GM19452 (cell line): ENCODE measurements at regions not wholly inside any gene's neighbourhood (a gene's known extent, or its start where the extent isn't known, plus 50 kb on each side); places are given as distances from the start of the nearest gene placed in this dataset.
"Not testable (repeated sequence)": the region's sequence is repeated elsewhere in the genome, so short reads cannot be mapped to it uniquely, and the experiment has no call there.

Experiments used
- ATAC-seq: cut with Tn5 transposase; IDR thresholded peaks from one replicate; pipeline ENCODE4 v1.9.1; 2021; ENCODE audit not compliant: unreplicated experiment

DNA sequence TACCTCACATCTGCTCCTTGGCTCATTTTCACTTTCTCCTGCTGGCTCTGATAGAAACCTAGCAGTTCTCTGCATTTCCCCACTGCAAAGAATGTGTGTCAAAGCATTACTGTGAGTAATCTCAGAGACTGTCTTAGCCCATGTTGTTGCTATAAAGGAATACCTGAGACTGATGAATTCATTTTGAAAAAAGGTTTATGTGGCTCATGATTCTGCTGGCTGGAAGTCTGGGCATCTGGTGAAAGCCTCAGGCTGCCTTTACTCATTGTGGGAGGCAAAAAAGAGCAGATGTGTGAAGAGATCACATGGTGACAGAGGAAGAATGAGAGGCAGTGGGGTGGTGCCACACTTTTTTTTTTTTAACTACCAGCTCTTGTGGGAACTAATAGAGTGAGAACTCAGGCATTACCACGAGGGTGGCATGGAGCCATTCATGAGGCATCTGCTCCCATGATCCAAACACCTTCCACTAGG is 191.6 kb upstream of the CTNND2 start:
- ATAC-seq, result no peak

DNA sequence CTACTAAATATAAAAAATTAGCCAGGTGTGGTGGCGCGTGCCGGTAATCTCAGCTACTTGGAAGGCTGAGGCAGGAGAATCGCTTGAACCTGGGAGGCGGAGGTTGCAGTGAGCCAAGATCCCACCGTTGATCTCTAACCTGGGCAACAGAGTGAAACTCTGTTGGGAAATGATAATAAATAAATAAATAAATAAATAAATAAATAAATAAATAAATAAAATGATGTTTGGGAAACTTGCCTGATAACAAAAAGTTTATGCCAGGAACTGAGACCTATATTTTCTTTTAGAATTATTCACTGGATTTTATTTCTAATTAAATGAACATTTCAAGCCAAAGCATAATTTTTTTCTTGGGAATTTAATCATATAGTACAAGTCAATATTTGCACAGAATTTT is 189.3 kb upstream of the CTNND2 start:
- no peak for ATAC-seq

DNA sequence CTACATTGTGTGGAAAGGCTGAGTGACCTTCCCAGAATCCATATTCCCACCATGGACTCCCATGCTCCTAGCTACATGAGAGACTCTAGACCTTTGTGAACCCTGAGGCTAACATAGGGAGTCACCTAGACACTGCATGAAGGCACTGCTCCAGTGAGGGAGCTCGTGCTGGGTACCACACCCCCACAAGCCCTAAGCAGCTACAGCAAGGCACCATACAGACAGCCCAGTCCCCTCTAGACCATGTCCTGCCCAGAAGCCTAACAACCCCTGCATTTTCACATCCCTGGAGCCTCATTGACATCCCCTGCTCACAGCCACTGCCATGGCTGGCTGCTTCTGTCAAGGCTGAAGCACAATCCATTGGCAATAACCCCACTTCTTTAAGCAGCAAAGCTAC is 176.5 kb upstream of the CTNND2 start:
- ATAC-seq, result no peak

DNA sequence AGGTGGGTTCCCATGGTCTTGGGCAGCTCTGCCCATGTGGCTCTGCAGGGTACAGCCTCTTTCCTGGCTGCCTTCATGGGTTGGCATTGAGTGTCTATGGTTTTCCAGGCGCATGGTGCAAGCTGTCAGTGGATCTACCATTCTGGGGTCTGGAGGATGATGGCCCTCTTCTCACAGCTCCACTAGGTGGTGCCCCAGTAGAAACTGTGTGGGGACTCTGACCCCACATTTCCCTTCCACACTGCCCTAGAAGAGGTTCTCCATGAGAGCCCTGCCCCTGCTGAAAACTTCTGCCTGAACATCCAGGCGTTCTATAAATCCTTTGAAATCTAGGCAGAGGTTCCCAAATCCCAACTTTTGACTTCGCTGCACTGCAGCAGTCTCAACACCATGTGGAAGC is 174.0 kb upstream of the CTNND2 start:
- not testable (repeated sequence) for ATAC-seq

DNA sequence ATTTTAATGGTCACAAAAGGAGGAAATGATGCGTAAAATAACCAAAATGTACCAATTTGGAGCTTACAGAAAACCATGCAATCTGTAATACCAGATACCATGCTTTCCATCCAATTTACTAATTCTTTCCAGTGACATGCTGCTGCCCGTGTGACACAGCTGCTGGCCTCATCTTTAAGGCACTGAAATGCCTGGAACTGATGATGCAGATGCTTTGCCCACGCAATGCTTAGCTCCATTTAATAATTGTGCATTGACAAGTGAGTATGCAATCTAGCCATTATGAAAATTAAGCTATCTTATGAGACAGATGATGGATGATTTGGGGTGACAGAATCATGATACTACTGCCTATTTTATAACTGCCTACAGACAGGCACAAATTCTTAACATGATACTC is 169.2 kb upstream of the CTNND2 start:
- ATAC-seq, result no peak

DNA sequence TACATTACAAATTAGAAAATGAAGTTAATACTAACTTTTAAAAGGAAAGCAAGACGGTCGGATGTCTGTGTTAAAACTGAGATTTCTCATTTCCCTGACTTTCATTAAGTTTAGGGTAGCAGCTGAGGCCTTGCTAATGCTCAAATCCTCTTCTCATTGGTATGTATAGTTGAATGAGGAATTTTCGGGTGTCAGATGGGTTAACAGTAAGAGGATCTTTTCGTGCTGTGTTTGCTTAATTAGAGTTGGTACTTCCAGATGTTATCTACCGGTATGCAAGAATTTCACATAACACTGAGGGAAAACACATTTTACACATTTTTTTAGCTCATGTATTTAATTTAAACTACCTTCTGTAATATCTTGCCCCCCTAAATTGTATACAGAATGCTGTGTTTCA is 168.2 kb upstream of the CTNND2 start:
- no peak for ATAC-seq

DNA sequence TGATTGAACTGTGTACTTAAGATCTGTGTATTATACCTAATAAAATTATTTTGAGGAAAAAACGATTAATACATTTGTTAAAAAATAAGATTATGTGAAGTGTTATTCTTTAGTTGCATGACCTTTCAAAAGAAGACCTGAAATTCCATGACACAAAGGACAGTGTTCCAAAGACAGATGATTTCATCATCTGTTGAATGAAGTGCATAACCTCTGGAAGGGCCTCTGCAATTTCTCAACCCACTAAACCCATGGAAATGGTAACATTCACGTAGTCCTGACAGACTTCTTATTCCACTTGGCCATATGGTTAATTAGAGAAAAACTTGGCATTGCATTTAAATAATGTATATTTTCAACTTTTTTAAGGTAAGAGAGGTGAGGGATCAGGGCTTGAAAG is 167.2 kb upstream of the CTNND2 start:
- no peak for ATAC-seq

DNA sequence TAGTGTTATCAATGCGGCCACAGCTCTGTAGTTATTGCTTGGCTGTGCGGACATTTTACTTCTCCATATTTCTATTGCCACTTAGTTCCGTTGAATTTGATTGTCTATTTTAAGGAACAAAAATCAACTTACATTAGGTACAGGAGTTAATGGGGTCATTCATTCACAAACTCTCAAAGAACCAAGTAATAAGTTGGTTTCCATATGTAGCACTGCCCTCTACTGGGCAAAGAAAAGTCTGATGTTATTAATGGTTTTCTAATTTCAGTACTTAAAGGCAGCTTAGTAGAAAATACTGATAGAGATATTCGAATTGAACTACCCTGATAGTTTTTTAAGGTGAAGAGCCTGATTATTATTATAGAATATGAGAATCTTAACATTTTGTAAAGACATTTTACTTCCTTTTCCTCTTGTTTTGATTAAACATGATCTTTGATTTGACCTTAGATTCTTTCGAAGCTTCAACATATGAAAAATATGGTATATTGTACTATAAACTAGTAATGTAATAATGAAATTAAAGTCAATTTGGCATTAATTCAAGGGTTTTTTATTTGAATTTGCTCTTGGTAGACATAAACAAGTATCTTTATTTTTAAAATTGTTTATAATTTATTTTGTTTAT is 119.5 kb upstream of the CTNND2 start:
- ATAC-seq, result no peak

DNA sequence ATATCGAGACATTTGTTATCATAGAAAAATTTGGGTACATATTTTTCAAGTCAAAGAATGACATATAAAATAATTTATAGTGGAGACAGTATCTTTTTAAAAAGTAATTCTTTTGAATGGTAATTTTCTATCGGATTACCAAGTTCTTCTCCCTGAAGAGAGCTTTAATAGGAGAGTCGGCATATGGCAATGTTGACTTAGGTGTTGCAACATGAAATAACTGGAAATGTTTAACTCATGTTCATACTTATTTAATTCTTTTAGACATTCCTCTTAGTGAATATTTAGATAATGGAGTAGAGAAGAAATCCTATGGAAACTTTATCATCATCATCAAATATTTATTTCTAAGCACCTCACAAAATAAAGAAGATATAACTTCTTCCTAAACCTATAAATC is 118.2 kb upstream of the CTNND2 start:
- no peak for ATAC-seq

DNA sequence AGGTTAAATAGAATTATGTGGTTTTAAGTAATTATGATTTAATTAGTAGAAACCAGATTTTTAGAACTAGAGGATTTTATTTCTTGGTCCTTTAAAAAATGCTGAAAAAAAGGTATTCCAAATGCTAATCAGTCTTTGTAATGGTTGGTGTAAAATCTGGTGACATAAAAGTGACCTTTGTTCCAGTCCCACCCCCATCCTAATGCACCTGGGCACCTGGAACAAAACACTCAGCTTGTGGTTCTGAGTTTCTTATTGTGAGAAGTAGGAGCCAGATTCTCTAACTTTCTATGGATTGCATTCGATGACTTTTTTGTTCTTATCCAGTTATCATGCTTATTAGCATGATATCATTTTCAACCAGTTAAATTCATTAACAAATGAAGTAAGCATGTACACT is 115.1 kb upstream of the CTNND2 start:
- ATAC-seq, result no peak

DNA sequence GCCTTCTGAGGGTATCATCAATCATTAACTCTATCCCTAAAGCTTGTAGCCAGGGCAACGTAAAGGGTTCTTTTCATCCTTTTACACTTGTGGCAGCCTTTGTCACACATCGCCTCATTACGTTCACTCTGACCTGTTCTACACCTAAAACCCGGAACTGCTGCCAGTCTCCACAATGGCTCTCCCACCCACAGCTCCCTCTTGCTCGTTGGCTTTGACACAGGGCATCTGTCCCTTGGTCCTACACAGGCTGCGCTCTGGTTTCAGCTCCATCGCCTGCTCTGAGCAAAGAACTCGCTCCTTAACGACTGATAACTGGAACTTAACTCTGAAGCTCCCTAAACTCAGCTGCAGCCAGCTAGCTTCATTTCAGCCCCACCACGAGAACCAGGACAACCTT is 112.8 kb upstream of the CTNND2 start:
- no peak for ATAC-seq

DNA sequence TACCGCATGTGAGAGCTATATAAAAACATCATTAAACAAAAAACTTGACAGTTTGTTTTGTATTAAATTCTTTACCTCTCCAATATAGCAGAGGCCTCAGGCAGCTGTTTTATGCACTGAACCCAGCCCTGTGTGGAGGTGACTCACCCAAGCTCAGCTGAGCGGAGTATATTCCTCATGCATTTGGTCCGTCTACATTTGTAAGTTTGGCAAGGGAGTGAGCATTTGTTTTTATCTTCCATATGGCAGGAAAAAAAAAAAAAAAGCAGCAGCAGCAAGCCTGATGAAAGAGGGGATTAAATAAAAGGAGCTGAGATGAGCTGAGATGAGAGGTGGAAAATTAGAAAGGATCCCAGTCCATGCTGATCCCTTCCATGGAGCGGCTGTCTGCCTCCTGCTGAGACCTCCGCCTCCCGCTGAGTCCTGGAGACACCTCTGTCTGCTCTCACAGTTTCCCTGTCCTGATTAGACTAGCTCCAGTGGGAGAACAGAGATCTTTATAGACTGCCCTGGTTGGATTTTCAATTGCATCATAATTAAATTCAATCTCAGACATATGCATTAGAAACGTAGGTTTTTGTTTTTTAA is 112.0 kb upstream of the CTNND2 start:
- no peak for ATAC-seq

DNA sequence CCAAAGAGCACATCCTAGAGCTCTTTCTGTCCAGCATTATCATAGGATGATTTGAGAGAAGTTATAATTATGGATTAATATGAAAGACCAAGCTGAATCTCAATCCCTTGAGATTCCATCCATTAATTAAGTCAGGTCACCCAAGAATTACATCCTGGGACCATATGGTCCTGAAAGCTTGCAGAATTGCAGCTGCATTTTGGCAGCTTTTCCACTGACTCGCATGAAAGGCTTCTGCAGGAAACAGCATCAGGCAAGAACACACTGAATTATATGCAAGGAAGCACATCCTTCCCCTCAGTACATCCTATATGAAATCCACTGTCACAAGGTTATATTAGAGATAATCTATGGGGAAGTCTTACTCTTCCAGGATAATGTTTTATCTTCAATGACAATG is 109.1 kb upstream of the CTNND2 start:
- ATAC-seq, result no peak

DNA sequence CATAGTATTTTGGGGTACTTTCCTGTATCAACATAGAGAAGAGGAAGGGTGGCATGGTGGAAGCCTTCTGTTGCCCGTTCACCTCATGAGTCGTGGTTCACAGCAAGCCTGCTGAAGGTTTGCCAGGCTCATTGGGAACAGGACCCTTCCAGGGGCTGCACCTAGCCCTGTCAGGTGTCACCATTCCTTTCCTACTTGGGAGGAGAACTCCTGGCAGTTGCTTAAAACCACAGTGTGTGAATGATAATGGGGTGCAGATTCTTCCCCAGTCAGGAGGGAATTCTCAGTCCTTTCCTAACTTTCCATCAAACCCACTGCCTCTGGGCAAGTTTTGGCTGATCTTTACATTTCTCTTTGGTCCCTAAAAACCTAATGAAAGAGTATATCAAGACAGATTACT is 99.4 kb upstream of the CTNND2 start:
- no peak for ATAC-seq

DNA sequence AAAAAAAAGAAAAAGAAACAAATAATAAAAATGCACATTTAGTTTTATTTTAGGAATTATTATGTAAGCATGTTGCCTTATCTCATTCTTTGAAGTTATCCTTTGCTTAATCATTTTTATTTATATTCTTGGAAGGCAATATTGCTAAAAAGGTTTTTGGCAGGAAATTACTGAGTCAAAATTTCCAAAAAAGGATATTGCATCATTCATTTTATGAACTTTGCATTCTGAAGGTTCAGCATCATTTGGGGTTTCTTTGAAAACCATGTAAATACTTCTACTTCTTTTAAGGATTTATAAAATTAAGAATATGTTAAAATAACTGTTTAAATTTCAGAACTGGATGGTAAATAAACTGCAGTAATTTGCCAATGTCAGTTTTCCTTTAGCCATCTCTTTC is 94.2 kb upstream of the CTNND2 start:
- no peak for ATAC-seq

DNA sequence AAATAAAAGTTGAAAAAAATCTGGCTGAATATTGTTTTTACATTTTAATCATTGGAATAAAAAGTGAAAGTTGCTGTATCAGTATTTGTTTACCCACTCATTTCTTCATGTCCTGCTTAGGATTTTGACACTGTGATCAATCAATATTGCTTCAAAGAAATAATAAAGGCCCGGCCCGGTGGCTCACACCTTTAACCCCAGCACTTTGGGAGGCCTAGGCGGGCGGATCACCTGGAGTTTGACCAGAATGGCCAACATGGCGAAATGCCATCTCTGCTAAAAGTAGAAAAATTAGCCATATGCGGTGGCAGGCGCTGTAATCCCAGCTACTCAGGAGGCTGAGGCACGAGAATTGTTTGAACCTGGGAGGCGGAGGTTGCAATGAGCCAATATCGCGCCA is 93.7 kb upstream of the CTNND2 start:
- no peak for ATAC-seq

DNA sequence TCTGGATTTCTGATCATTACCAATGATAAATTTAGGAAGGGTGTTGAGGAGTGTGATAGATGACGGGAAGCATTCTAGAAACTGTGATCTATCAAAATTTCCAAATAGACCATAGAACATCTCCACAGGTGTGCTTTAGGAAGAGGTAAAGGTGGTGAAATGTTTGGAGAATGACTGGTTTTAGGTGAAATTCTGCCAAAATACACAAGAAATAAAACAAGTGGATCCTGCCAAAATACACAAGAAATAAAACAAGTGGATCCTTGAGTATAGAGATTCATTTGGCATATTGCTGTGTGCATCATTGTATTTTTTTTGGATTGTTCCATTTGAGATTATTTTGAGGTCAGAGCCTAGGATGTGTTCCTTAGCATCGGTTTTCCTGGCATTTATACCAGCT is 88.3 kb upstream of the CTNND2 start:
- no peak for ATAC-seq

DNA sequence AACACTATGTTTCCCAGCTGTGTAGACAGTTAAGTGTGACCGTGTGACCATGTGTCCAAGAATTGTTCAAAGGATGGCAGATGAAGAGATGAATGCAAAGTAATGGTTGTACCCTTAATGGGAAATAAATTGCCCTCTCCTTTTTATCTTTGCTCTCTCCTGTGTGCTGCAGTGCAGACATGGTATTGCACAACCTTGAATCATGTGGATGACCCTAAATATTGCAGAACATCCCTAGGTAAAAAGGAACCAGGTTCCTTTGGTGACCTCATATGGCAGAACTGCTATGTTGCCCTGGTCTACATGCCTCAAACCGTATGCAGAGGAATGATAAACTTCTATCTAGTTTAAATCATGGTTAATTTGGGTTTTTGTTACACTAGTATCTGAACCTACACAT is 81.7 kb upstream of the CTNND2 start:
- ATAC-seq, result no peak

DNA sequence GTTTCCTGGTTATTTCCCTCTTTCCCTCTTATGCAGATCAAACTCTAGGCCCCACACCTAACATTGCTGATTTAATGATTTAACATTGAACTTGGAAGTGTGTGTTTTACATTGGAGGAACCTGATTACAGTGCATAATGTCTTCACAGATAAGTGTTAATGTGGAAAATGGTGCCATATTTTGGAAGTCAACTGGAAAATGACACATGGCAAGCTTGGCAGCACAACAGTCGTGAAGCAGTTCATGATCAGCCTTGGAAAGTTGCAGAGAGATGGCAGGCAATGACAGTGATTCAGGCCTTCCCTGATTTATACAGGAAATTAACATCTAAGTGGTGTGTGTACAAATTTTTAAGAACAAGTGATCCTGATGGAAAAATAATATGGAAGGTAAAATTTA is 80.0 kb upstream of the CTNND2 start:
- ATAC-seq, result no peak

DNA sequence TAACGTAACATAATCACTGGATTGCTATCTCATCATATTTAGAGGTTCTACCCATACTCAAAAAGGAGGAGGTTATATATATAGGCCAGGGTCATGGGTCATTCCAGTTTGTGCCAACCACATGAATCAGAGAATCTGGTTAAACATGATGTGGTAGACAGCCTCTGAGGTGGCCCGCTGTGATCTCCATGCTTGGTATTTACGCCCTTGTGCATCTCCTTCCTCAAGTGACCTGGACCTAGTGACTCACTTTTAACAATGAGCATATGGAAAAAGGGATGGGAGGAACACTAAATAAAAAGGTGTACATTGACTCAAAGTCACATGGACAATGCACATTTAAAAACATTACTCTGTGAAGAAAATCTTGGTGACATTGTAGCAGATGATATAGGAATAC is 77.7 kb upstream of the CTNND2 start:
- no peak for ATAC-seq

DNA sequence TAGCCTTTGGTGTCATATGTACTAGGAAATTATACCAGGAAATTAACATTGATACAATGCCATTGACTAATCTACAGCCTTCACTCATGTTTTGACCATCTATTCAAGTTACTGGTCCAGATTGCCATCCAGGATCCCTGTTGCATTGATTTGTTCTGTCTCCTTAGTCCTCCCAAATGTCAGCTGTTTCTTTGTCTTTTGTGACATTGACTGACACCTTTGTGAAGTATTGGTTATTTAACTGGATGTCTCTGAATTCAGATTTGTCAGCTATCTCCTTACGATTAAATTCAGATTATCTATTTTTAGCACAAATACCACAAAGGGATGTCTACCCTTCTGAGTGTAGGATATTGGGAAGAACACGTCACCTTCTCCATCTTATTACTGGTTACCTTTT is 73.7 kb upstream of the CTNND2 start:
- no peak for ATAC-seq

DNA sequence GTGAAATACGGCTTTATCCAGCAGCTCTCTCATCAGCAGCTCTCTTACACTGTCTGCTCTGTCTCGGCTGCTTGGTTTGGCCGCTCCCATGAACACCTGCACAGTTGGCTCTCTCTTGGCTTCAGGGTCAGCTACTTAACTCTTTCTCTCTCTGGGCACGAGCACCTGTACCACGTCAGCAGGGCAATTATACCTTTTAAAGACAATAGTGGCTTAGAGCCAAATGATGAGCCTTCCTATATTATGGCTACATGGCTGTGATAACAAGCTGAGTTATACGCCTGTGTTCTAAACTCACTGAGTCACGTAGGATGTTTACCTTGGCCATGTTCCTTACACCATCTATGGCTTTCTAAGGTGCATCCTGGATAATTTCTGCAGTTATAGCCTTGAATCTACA is 69.2 kb upstream of the CTNND2 start:
- no peak for ATAC-seq

DNA sequence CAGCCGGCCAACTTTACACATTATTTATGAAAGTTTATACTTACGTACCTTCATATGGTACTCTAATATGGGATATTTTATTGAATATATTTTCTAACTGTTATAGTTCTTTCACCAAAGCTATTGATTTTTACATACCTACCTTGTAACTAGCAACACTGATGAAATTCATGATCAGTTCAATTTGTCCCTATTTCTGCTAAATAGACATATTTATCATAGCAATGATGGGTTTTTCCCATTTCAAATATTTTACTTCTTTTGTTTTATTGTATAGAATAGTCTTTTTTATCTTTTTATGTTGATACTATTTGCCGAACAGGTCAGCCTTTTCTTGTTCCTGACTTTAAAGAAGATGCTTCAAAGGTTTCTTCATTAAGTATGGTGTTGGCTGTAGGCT is 59.0 kb upstream of the CTNND2 start:
- ATAC-seq, result no peak
